GM19455 (cell line): ENCODE measurements at regions not wholly inside any gene's neighbourhood (a gene's known extent, or its start where the extent isn't known, plus 50 kb on each side); places are given as distances from the start of the nearest gene placed in this dataset.
"Not testable (repeated sequence)": the region's sequence is repeated elsewhere in the genome, so short reads cannot be mapped to it uniquely, and the experiment has no call there.

ENCODE experiments used
- ATAC-seq: cut with Tn5 transposase; IDR thresholded peaks from one replicate; pipeline ENCODE4 v1.9.1; 2021; ENCODE audit not compliant: unreplicated experiment

- no peak for ATAC-seq
Measured at GRCh38 chr16:51869176-51869575, 677.8 kb downstream of the TOX3 start.

GRCh38 chr16:51868631-51869030 lies 678.3 kb downstream of the TOX3 start:
- no peak for ATAC-seq

GRCh38 chr16:51867386-51868065 lies 679.4 kb downstream of the TOX3 start:
- no peak for ATAC-seq

- ATAC-seq, result no peak
Measured at GRCh38 chr16:51864575-51864974, 682.4 kb downstream of the TOX3 start.

- no peak for ATAC-seq
Measured at GRCh38 chr16:51854401-51854951, 692.5 kb downstream of the TOX3 start.

GRCh38 chr16:51853586-51853985 lies 693.4 kb downstream of the TOX3 start:
- ATAC-seq, result no peak

GRCh38 chr16:51852892-51853291 lies 694.1 kb downstream of the TOX3 start:
- ATAC-seq, result no peak

- ATAC-seq, result no peak
Measured at GRCh38 chr16:51851111-51851510, 695.8 kb downstream of the TOX3 start.

GRCh38 chr16:51849715-51850114 lies 697.2 kb downstream of the TOX3 start:
- no peak for ATAC-seq

GRCh38 chr16:51845586-51846305 lies 694.7 kb upstream of the SALL1 start:
- no peak for ATAC-seq

- ATAC-seq, result no peak
Measured at GRCh38 chr16:51839727-51840462, 688.8 kb upstream of the SALL1 start.

GRCh38 chr16:51834794-51835193 lies 683.7 kb upstream of the SALL1 start:
- no peak for ATAC-seq

- no peak for ATAC-seq
Measured at GRCh38 chr16:51834133-51834532, 683.1 kb upstream of the SALL1 start.

- no peak for ATAC-seq
Measured at GRCh38 chr16:51831595-51832367, 680.7 kb upstream of the SALL1 start.

- ATAC-seq, result not testable (repeated sequence)
Measured at GRCh38 chr16:51831034-51831433, 680.0 kb upstream of the SALL1 start.

- no peak for ATAC-seq
Measured at GRCh38 chr16:51825779-51826178, 674.7 kb upstream of the SALL1 start.

GRCh38 chr16:51822471-51822870 lies 671.4 kb upstream of the SALL1 start:
- ATAC-seq, result no peak

- ATAC-seq, result no peak
Measured at GRCh38 chr16:51821527-51821926, 670.5 kb upstream of the SALL1 start.

- no peak for ATAC-seq
Measured at GRCh38 chr16:51820176-51820575, 669.1 kb upstream of the SALL1 start.

- ATAC-seq, result no peak
Measured at GRCh38 chr16:51818342-51818944, 667.4 kb upstream of the SALL1 start.
